Osteoblast (primary cell): ENCODE measurements at regions not wholly inside any gene's neighbourhood (a gene's known extent, or its start where the extent isn't known, plus 50 kb on each side); places are given as distances from the start of the nearest gene placed in this dataset.

ENCODE experiments used
- DNase-seq: peaks from one replicate; pipeline ENCODE4 v3.0.0; 2011; ENCODE audit warnings: low spot score, mixed read lengths; ENCODE audit not compliant: insufficient read length; ENCODE audit errors: missing footprints
- H2AFZ ChIP-seq: 2 replicates; pipeline ENCODE4 v1.6.0; 2011; ENCODE audit warnings: mild to moderate bottlenecking, low read length
- H3K27ac ChIP-seq: 2 replicates; pipeline ENCODE4 v1.5.1; 2011; ENCODE audit warnings: mild to moderate bottlenecking, low read depth, low read length, moderate library complexity
- H3K27me3 ChIP-seq: 2 replicates; pipeline ENCODE4 v1.6.0; 2012; ENCODE audit warnings: mild to moderate bottlenecking, control low read depth, inconsistent platforms, low read length, moderate library complexity; ENCODE audit not compliant: insufficient read depth
- H3K36me3 ChIP-seq: 2 replicates; pipeline ENCODE4 v1.5.1; 2011; ENCODE audit warnings: mild to moderate bottlenecking, low read length, control low read depth, moderate library complexity; ENCODE audit not compliant: insufficient read depth
- H3K4me1 ChIP-seq: 2 replicates; pipeline ENCODE4 v1.5.1; 2011; ENCODE audit warnings: mild to moderate bottlenecking, low read length, control low read depth, moderate library complexity; ENCODE audit not compliant: insufficient read depth
- H3K4me2 ChIP-seq: 2 replicates; pipeline ENCODE4 v1.6.0; 2011; ENCODE audit warnings: mild to moderate bottlenecking, low read length; ENCODE audit not compliant: insufficient read depth
- H3K4me3 ChIP-seq: fragments of 200-600 bp; sonication (generic); 3 replicates; pipeline ENCODE4 v1.5.1; 2012; ENCODE audit warnings: mild to moderate bottlenecking, low read length, inconsistent platforms; ENCODE audit not compliant: insufficient read depth
- H3K79me2 ChIP-seq: 2 replicates; pipeline ENCODE4 v1.6.0; 2012; ENCODE audit warnings: mild to moderate bottlenecking, low read length, control low read depth, inconsistent platforms; ENCODE audit not compliant: insufficient read depth
- H3K9me3 ChIP-seq: 2 replicates; pipeline ENCODE4 v1.5.1; 2011; ENCODE audit warnings: low read depth, low read length, control low read depth
- H4K20me1 ChIP-seq: 2 replicates; pipeline ENCODE4 v1.6.0; 2012; ENCODE audit warnings: mild to moderate bottlenecking, low read length, control low read depth; ENCODE audit not compliant: insufficient read depth
- TF ChIP-seq, protein P1 (sequence below): IDR thresholded peaks from 2 replicates; pipeline ENCODE4 v1.5.1; 2011; ENCODE audit warnings: mild to moderate bottlenecking, low read depth, low read length, moderate library complexity; ENCODE audit errors: extremely low read depth

DNA sequence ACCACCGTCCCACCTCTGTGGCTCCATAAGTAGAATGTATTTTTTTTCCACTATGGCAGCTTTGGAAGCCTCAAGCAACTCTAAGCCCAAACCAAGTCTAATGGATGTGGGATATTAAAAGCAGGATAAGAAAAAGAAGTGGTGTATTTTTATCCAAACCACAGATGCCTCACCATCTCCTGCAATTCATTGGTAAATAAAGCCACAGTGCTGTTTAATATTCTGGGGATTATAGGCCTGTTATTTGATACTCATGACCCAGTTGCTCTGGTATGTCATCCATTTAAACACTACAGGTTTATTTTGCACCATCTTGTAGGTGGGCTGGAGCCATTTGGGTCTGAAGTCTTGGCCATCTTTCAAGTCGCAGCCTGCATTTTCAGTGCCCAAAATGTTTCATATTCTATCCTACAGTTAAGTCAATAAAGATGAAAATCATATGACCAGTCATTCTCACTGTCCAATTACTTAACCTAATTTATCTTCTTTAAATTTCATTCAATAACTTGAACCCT lies 279.5 kb upstream of the EPHA4 start:
- Histone ChIP-seq H3K4me2 (no peak overlapping the region), H3K4me1 (no peaks in the 10 kb centered on the region), H3K27ac (no peak overlapping the region), H3K79me2 (no peaks in the 10 kb centered on the region), H3K36me3 (no peaks in the 10 kb centered on the region), H4K20me1 (no peaks in the 10 kb centered on the region), H3K27me3 (no peaks in the 10 kb centered on the region), H3K4me3 (no peak overlapping the region), H3K9me3 (peaks cover 2% of the 10 kb centered on the region), H2AFZ (no peak overlapping the region)
- no peak for DNase-seq
- TF ChIP-seq, protein P1, sequence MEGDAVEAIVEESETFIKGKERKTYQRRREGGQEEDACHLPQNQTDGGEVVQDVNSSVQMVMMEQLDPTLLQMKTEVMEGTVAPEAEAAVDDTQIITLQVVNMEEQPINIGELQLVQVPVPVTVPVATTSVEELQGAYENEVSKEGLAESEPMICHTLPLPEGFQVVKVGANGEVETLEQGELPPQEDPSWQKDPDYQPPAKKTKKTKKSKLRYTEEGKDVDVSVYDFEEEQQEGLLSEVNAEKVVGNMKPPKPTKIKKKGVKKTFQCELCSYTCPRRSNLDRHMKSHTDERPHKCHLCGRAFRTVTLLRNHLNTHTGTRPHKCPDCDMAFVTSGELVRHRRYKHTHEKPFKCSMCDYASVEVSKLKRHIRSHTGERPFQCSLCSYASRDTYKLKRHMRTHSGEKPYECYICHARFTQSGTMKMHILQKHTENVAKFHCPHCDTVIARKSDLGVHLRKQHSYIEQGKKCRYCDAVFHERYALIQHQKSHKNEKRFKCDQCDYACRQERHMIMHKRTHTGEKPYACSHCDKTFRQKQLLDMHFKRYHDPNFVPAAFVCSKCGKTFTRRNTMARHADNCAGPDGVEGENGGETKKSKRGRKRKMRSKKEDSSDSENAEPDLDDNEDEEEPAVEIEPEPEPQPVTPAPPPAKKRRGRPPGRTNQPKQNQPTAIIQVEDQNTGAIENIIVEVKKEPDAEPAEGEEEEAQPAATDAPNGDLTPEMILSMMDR: no peak

DNA sequence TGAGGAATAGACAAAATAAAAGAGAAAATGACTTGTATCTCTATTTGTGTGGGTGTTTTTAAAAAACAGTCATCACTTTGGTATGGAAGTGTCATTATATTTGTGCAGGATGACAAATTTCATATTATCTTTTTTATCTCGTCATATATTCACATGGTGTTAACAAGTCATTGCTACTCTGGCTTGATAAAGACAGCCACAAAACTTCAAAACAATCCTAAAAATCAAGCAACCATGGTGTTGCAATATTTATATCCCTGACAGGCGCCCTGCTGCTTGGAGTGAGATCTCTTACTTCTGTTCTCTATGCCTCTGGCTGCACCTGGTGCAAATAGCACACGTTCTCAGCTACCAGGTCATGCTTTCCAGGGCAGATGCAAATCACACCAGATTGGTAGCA lies 278.0 kb upstream of the EPHA4 start:
- no peak overlapping the region for H3K4me2 ChIP-seq
- H3K4me1 ChIP-seq: no peaks in the 10 kb centered on the region
- DNase-seq: no peak
- no peaks in the 10 kb centered on the region for H3K27me3 ChIP-seq
- peaks cover 2% of the 10 kb centered on the region for H3K9me3 ChIP-seq
- no peak overlapping the region for H2AFZ ChIP-seq
- no peaks in the 10 kb centered on the region for H4K20me1 ChIP-seq
- no peak overlapping the region for H3K27ac ChIP-seq
- TF ChIP-seq, protein P1: no peak
- H3K79me2 ChIP-seq: no peaks in the 10 kb centered on the region
- no peak overlapping the region for H3K4me3 ChIP-seq
- no peaks in the 10 kb centered on the region for H3K36me3 ChIP-seq

DNA sequence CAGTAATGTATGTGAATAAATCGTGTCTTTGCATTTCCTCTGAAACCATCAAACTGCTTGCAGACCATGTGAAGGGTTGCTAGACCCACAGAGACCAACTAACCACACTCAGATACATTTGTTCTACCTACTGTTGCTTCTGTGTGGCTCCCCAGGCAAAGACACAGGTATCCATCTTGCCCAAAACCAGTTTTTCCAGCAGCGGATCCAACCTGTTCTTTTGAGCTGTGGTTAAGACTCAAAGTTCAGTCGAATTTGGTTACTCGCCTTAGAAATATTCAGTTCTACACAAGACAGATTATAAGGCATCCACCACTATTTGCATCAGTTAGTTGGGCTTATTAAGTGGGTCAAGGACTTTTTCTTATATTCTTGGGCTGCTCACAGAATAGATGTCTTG lies 276.2 kb upstream of the EPHA4 start:
- DNase-seq: no peak

DNA sequence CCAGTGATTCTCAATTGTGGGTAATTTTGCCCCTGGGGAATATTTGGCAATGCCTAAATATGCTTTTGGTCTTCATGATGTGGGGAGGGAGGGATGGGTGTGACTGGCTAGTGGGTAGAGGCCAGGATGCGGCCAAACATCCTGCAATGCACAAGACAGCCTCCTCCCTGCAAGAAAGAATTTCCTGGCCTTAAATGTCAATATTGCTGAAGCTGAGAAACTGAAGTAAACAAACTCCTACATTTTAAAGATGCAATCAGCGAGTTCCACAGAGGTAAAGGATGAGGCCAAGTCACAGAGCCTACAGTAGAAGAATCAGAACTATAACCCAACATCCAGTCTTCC lies 272.9 kb upstream of the EPHA4 start:
- TF ChIP-seq, protein P1: no peak
- H3K4me2 ChIP-seq: no peak overlapping the region
- no peak for DNase-seq
- H3K36me3 ChIP-seq: no peaks in the 10 kb centered on the region
- no peaks in the 10 kb centered on the region for H3K79me2 ChIP-seq
- H3K9me3 ChIP-seq: peaks cover 2% of the 10 kb centered on the region
- no peaks in the 10 kb centered on the region for H3K4me1 ChIP-seq
- H3K4me3 ChIP-seq: no peak overlapping the region
- no peak overlapping the region for H2AFZ ChIP-seq
- no peaks in the 10 kb centered on the region for H4K20me1 ChIP-seq
- H3K27ac ChIP-seq: no peak overlapping the region
- no peaks in the 10 kb centered on the region for H3K27me3 ChIP-seq

More for the DNA sequence above, 276.2 kb upstream of the EPHA4 start:
- Histone ChIP-seq H3K4me2 (no peak overlapping the region), H2AFZ (no peak overlapping the region), H3K9me3 (peaks cover 2% of the 10 kb centered on the region), H3K4me1 (no peaks in the 10 kb centered on the region), H3K27me3 (no peaks in the 10 kb centered on the region), H3K79me2 (no peaks in the 10 kb centered on the region), H3K27ac (no peak overlapping the region), H4K20me1 (no peaks in the 10 kb centered on the region), H3K36me3 (no peaks in the 10 kb centered on the region), H3K4me3 (no peak overlapping the region)
- TF ChIP-seq, protein P1: no peak
